H9 (cell line): ENCODE measurements at regions not wholly inside any gene's neighbourhood (a gene's known extent, or its start where the extent isn't known, plus 50 kb on each side); places are given as distances from the start of the nearest gene placed in this dataset.

Experiments
- DNase-seq: peaks from one replicate; pipeline ENCODE4 v3.0.0-alpha.2; 2017
- H2AFZ ChIP-seq: one replicate; pipeline ENCODE4 v1.6.1; 2013; ENCODE audit warnings: mild to moderate bottlenecking, low read length, control low read depth, moderate library complexity
- H2AK5ac ChIP-seq: 2 replicates; pipeline ENCODE4 v1.6.1; 2013; ENCODE audit warnings: low read length, control low read depth, mixed read lengths; ENCODE audit not compliant: insufficient read length
- H2BK120ac ChIP-seq: one replicate; pipeline ENCODE4 v1.6.1; 2013; ENCODE audit warnings: low read depth, mild to moderate bottlenecking, low read length, control low read depth, inconsistent platforms; ENCODE audit not compliant: poor library complexity, severe bottlenecking
- H2BK12ac ChIP-seq: 2 replicates; pipeline ENCODE4 v1.6.1; 2013; ENCODE audit warnings: low read length, control low read depth, mixed read lengths, low read depth; ENCODE audit not compliant: insufficient read length
- H2BK15ac ChIP-seq: 2 replicates; pipeline ENCODE4 v1.6.1; 2013; ENCODE audit warnings: low read depth, low read length, control low read depth
- H2BK20ac ChIP-seq: one replicate; pipeline ENCODE4 v1.6.1; 2013; ENCODE audit warnings: low read depth, mild to moderate bottlenecking, low read length, control low read depth, inconsistent platforms; ENCODE audit not compliant: poor library complexity, severe bottlenecking
- H2BK5ac ChIP-seq: 2 replicates; pipeline ENCODE4 v1.6.1; 2013; ENCODE audit warnings: low read length, control low read depth, mixed read lengths; ENCODE audit not compliant: insufficient read length
- H3K14ac ChIP-seq: 2 replicates; pipeline ENCODE4 v1.6.1; 2013; ENCODE audit warnings: low read length, control low read depth; ENCODE audit not compliant: insufficient read depth
- H3K18ac ChIP-seq: 2 replicates; pipeline ENCODE4 v1.6.1; 2013; ENCODE audit warnings: low read depth, mild to moderate bottlenecking, mixed read lengths, low read length, control low read depth; ENCODE audit not compliant: insufficient read length
- H3K23ac ChIP-seq: 2 replicates; pipeline ENCODE4 v1.6.1; 2013; ENCODE audit warnings: low read length, control low read depth, mixed read lengths, low read depth; ENCODE audit not compliant: insufficient read length
- H3K23me2 ChIP-seq: 2 replicates; pipeline ENCODE4 v1.6.1; 2013; ENCODE audit warnings: low read depth, mild to moderate bottlenecking, mixed read lengths, low read length, control low read depth; ENCODE audit not compliant: insufficient read length, poor library complexity, severe bottlenecking
- H3K27ac ChIP-seq: 2 replicates; pipeline ENCODE4 v1.5.1; 2013; ENCODE audit warnings: low read length, control low read depth, mixed read lengths, low read depth; ENCODE audit not compliant: insufficient read length
- H3K27me3 ChIP-seq: 2 replicates; pipeline ENCODE4 v1.6.1; 2013; ENCODE audit warnings: low read length, control low read depth, inconsistent platforms; ENCODE audit not compliant: insufficient read depth
- H3K4ac ChIP-seq: 2 replicates; pipeline ENCODE4 v1.6.1; 2013; ENCODE audit warnings: low read depth, mild to moderate bottlenecking, control low read depth, inconsistent platforms, low read length, moderate library complexity
- H3K4me1 ChIP-seq: 2 replicates; pipeline ENCODE4 v1.6.1; 2013; ENCODE audit warnings: low read length, control low read depth, inconsistent platforms; ENCODE audit not compliant: insufficient read depth
- H3K4me2 ChIP-seq: 2 replicates; pipeline ENCODE4 v1.6.1; 2013; ENCODE audit warnings: low read length, control low read depth, mixed read lengths; ENCODE audit not compliant: insufficient read length, insufficient read depth
- H3K56ac ChIP-seq: 2 replicates; pipeline ENCODE4 v1.6.1; 2013; ENCODE audit warnings: low read depth, mild to moderate bottlenecking, mixed read lengths, low read length, control low read depth; ENCODE audit not compliant: insufficient read length
- H3K79me1 ChIP-seq: 2 replicates; pipeline ENCODE4 v1.6.1; 2013; ENCODE audit warnings: low read depth, mild to moderate bottlenecking, moderate library complexity, low read length, control low read depth, inconsistent platforms; ENCODE audit not compliant: insufficient read depth, poor library complexity, severe bottlenecking
- H3K79me2 ChIP-seq: 2 replicates; pipeline ENCODE4 v1.6.1; 2013; ENCODE audit warnings: low read length, control low read depth, inconsistent platforms; ENCODE audit not compliant: insufficient read depth
- H3K9ac ChIP-seq: 2 replicates; pipeline ENCODE4 v1.6.1; 2013; ENCODE audit warnings: low read length, control low read depth, mixed read lengths; ENCODE audit not compliant: insufficient read length; ENCODE audit errors: extremely low read depth
- H3K9me3 ChIP-seq: one replicate; pipeline ENCODE4 v1.6.1; 2013; ENCODE audit warnings: low read depth, low read length, inconsistent platforms; ENCODE audit not compliant: control insufficient read depth
- H3T11ph ChIP-seq: one replicate; pipeline ENCODE4 v1.6.1; 2013; ENCODE audit warnings: mild to moderate bottlenecking, low read length, control low read depth, inconsistent platforms
- H4K20me1 ChIP-seq: one replicate; pipeline ENCODE4 v1.6.1; 2013; ENCODE audit not compliant: control insufficient read depth, insufficient read length, insufficient read depth
- H4K5ac ChIP-seq: 2 replicates; pipeline ENCODE4 v1.6.1; 2013; ENCODE audit warnings: low read depth, mild to moderate bottlenecking, mixed read lengths, low read length, control low read depth; ENCODE audit not compliant: insufficient read length
- H4K8ac ChIP-seq: replicated peaks from 2 replicates; pipeline ENCODE4 v1.6.1; 2013; ENCODE audit warnings: low read length, control low read depth, mixed read lengths, low read depth; ENCODE audit not compliant: insufficient read length
- H4K91ac ChIP-seq: 2 replicates; pipeline ENCODE4 v1.6.1; 2013; ENCODE audit warnings: low read depth, mild to moderate bottlenecking, moderate library complexity, mixed read lengths, low read length, control low read depth; ENCODE audit not compliant: insufficient read length
- H3K27ac Mint-ChIP-seq, 3 experiments: 2 replicates in 2 of 3; 3 replicates in 1 of 3; pipeline ENCODE4 v1.8.0; 2020 to 2021; ENCODE audit warnings: mixed read lengths in 3 of 3, mild to moderate bottlenecking in 1 of 3, moderate library complexity in 1 of 3
- H3K27me3 Mint-ChIP-seq: 2 replicates; pipeline ENCODE4 v1.8.0; 2021; ENCODE audit warnings: low read depth, mild to moderate bottlenecking, moderate library complexity, mixed read lengths
- H3K36me3 Mint-ChIP-seq, 3 experiments: 2 replicates in 2 of 3; 3 replicates in 1 of 3; pipeline ENCODE4 v1.8.0; 2020 to 2021; ENCODE audit warnings: low read depth in 3 of 3, mixed read lengths in 3 of 3; ENCODE audit not compliant: insufficient read depth in 1 of 3
- H3K4me1 Mint-ChIP-seq, 2 experiments: 2 replicates each; pipeline ENCODE4 v1.8.0; 2020; ENCODE audit warnings: mixed read lengths in 2 of 2
- H3K4me3 Mint-ChIP-seq, 2 experiments: 2 replicates in 1 of 2; 3 replicates in 1 of 2; pipeline ENCODE4 v1.8.0; 2020 to 2021; ENCODE audit warnings: mild to moderate bottlenecking in 2 of 2, mixed read lengths in 2 of 2, moderate library complexity in 1 of 2
- H3K9me3 Mint-ChIP-seq, 2 experiments: 2 replicates in 1 of 2; 3 replicates in 1 of 2; pipeline ENCODE4 v1.8.0; 2020; ENCODE audit warnings: mild to moderate bottlenecking in 2 of 2, mixed read lengths in 2 of 2, moderate library complexity in 1 of 2
- WGBS: extraction: QIAGEN DNeasy Blood & Tissue Kit; methylation state at CpG from one replicate; pipeline ENCODE4 v1.1.7; 2013; ENCODE audit warnings: missing lambda C conversion rate, low lambda C conversion rate, mixed read lengths; ENCODE audit not compliant: insufficient read length; ENCODE audit errors: extremely low coverage; 5-methylcytosine and 5-hydroxymethylcytosine counted together
- TF ChIP-seq, protein P1 (sequence below): fragments of 200-600 bp; sonication (generic); conservative IDR thresholded peaks from 3 replicates; pipeline ENCODE4 v1.8.0; 2021; ENCODE audit warnings: antibody characterized with exemption, mild to moderate bottlenecking

DNA sequence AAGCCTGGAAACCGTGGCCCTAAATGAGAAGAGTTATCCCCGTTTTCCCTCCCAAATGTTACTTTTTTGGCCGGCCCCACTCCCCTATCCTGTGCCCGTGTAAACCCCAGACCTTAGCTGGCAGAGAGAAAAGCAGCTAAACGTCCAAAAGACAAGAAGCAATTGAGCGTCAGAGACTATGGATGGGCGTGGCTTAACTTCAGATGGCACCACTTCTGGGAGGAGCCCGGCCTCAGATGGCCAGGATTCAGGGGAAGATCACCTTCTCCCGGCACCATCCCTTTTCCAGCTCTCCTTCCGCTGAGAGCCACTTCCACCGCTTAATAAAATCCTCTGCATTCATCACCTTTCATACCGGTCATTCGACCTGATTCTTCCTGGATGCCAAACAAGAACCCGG lies 350.1 kb upstream of the PCDH7 start:
- 0 out of 4 replicates have a peak, but pooled peaks cover 0 to 5% of the 10 kb centered on the region in 2 experiments for H3K4me1 Mint-ChIP-seq
- Histone ChIP-seq H2BK120ac (no peak overlapping the region), H4K91ac (no peak overlapping the region), H3K56ac (no peak overlapping the region), H3K4me1 (no peaks in the 10 kb centered on the region), H3K4me2 (no peak overlapping the region), H3K79me1 (no peaks in the 10 kb centered on the region), H2AK5ac (no peak overlapping the region), H2BK15ac (no peak overlapping the region), H4K8ac (no peak overlapping the region), H3K9ac (no peak overlapping the region), H3K27ac (no peak overlapping the region), H3K18ac (no peak overlapping the region), H3T11ph (no peak overlapping the region), H2AFZ (no peak overlapping the region), H3K79me2 (no peaks in the 10 kb centered on the region), H3K23me2 (no peaks in the 10 kb centered on the region), H3K27me3 (no peaks in the 10 kb centered on the region), H2BK20ac (no peak overlapping the region), H2BK5ac (no peak overlapping the region), H3K23ac (no peak overlapping the region), H4K20me1 (no peaks in the 10 kb centered on the region), H3K4ac (no peak overlapping the region), H3K9me3 (no peaks in the 10 kb centered on the region), H3K14ac (no peak overlapping the region), H2BK12ac (no peak overlapping the region), H4K5ac (no peak overlapping the region)
- peak overlapping the region in 1 of 2 experiments; percentile 34; a peak in 2 of 5 replicates for H3K4me3 Mint-ChIP-seq
- H3K27me3 Mint-ChIP-seq = no peaks in the 10 kb centered on the region
- peak overlapping the region in 1 of 3 experiments; percentile 7; a peak in 1 of 7 replicates for H3K27ac Mint-ChIP-seq
- no peaks in the 10 kb centered on the region for H3K36me3 Mint-ChIP-seq
- TF ChIP-seq, protein P1, sequence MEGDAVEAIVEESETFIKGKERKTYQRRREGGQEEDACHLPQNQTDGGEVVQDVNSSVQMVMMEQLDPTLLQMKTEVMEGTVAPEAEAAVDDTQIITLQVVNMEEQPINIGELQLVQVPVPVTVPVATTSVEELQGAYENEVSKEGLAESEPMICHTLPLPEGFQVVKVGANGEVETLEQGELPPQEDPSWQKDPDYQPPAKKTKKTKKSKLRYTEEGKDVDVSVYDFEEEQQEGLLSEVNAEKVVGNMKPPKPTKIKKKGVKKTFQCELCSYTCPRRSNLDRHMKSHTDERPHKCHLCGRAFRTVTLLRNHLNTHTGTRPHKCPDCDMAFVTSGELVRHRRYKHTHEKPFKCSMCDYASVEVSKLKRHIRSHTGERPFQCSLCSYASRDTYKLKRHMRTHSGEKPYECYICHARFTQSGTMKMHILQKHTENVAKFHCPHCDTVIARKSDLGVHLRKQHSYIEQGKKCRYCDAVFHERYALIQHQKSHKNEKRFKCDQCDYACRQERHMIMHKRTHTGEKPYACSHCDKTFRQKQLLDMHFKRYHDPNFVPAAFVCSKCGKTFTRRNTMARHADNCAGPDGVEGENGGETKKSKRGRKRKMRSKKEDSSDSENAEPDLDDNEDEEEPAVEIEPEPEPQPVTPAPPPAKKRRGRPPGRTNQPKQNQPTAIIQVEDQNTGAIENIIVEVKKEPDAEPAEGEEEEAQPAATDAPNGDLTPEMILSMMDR = no peak
- H3K9me3 Mint-ChIP-seq = peaks cover 0 to 4% of the 10 kb centered on the region in 2 experiments; a peak in 2 of 5 replicates
- peak; percentile 33 for DNase-seq
- no CpG with 5 or more reads among the region's 14 CpGs for whole genome bisulfite sequencing
